AG09309 (cell line): ENCODE measurements at regions not wholly inside any gene's neighbourhood (a gene's known extent, or its start where the extent isn't known, plus 50 kb on each side); places are given as distances from the start of the nearest gene placed in this dataset.
A peak's percentile ranks its signal among the peaks of the same experiment; 100 is the strongest.

ENCODE experiments used
- DNase-seq: peaks from one replicate; pipeline ENCODE4 v3.0.0-alpha.2; 2010; ENCODE audit warnings: low read depth
- H3K4me3 ChIP-seq: 2 replicates; pipeline ENCODE4 v1.5.1; 2011; ENCODE audit warnings: mild to moderate bottlenecking, low read depth, low read length, moderate library complexity; ENCODE audit not compliant: control insufficient read depth
- TF ChIP-seq, protein P1 (sequence below): IDR thresholded peaks from 2 replicates; pipeline ENCODE4 v1.5.1; 2011; ENCODE audit warnings: mild to moderate bottlenecking, low read depth, low read length, inconsistent platforms; ENCODE audit not compliant: insufficient read depth, control insufficient read depth; ENCODE audit errors: missing control alignments

DNA sequence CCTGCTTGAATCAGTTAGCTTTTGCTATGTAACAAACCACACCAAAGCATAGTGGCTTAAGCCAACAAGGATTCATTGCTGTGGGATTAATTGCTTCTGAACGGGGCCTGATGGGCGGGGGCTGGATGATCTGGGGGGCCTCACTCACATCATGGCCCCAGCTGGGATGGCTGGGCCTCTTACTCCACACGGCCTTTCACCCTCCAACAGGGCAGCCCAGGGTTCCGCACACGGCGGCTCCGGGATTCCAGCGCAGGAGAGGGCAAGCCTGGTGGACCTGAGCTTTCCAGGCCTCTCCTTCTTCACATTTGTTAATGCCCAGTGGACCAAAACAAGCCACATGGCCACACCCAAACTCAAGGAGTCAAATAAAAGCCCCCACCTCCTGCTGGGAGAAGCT lies 86.3 kb upstream of the PHLPP1 start:
- TF ChIP-seq, protein P1, sequence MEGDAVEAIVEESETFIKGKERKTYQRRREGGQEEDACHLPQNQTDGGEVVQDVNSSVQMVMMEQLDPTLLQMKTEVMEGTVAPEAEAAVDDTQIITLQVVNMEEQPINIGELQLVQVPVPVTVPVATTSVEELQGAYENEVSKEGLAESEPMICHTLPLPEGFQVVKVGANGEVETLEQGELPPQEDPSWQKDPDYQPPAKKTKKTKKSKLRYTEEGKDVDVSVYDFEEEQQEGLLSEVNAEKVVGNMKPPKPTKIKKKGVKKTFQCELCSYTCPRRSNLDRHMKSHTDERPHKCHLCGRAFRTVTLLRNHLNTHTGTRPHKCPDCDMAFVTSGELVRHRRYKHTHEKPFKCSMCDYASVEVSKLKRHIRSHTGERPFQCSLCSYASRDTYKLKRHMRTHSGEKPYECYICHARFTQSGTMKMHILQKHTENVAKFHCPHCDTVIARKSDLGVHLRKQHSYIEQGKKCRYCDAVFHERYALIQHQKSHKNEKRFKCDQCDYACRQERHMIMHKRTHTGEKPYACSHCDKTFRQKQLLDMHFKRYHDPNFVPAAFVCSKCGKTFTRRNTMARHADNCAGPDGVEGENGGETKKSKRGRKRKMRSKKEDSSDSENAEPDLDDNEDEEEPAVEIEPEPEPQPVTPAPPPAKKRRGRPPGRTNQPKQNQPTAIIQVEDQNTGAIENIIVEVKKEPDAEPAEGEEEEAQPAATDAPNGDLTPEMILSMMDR: no peak
- H3K4me3 ChIP-seq: no peak overlapping the region
- no peak for DNase-seq

DNA sequence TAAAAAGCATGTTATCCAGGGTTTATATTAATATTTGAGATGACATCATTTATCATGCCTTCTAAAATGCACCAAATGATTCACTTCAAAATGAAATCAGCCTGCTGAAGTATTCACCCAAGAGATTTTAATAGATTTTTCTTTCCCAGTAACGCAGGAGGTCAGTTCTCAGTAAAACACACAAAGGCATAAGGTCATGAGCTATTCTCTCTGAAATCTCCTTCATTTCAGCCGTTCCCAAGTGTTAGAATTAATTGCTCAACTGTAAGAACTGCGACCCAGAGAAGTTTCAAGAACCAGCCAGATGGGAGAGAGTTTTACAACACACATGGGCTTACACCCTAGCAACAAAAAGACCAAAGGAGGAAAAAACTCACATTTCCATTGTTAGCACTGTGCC lies 84.2 kb upstream of the PHLPP1 start:
- DNase-seq: no peak
- TF ChIP-seq, protein P1: no peak
- H3K4me3 ChIP-seq: no peak overlapping the region

DNA sequence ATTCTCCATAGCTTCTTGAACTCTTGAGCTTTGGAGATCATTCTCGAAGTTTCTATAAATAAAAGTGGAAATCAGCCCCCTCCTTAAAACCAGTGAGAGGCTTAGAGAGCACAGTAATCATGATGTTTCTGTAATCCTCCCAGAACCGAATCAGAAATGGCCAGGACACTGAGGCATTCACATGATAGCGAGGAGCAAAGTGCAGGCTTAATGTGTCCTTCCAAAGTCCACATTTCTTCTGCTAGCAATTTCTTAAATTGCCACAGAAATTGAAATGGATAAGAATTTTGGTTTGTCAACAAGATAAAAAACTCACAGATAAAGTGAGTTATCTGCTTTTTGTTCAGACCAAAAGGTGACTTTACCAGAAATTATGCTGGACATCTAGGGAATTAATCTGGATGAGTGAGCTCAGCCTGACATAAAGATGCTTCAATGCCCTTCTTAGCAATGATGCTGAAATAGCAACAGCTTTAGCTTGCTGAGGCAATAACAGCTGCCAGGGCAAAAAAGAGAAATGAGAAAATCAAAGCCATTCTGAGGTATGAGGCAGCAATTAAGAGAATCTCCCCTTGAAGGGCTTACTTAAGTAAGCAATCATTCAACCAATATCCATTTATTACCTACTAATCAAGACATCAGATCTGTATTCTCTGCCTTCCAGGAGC lies 82.4 kb upstream of the PHLPP1 start:
- TF ChIP-seq, protein P1: no peak
- H3K4me3 ChIP-seq: no peak overlapping the region

GRCh38 chr18:62634458-62634857 lies 80.9 kb upstream of the PHLPP1 start:
- DNase-seq: peak; percentile 29
- TF ChIP-seq, protein P1: no peak
- no peak overlapping the region for H3K4me3 ChIP-seq

More for the DNA sequence above, 82.4 kb upstream of the PHLPP1 start:
- DNase-seq: no peak

GRCh38 chr18:62634979-62635630 lies 80.2 kb upstream of the PHLPP1 start:
- H3K4me3 ChIP-seq: no peak overlapping the region
- DNase-seq: no peak
- TF ChIP-seq, protein P1: no peak

- TF ChIP-seq, protein P1: no peak
- DNase-seq: no peak
- no peak overlapping the region for H3K4me3 ChIP-seq
Observed at GRCh38 chr18:62637403-62637802, 77.9 kb upstream of the PHLPP1 start.
